Stomach (tissue), 8 donors: ENCODE measurements at regions not wholly inside any gene's neighbourhood (a gene's known extent, or its start where the extent isn't known, plus 50 kb on each side); places are given as distances from the start of the nearest gene placed in this dataset.

ENCODE experiments used
- DNase-seq, 2 donors: peaks; one replicate each; pipeline versions ENCODE4 v3.0.0 to v3.0.0-alpha.2; 2013 to 2019
- H3K27ac ChIP-seq, 5 donors: fragments of 200-600 bp in 4 of 5; sonication (generic) in 4 of 5; one replicate each; pipeline ENCODE4 v1.5.1; 2013 to 2019; ENCODE audit warnings: mild to moderate bottlenecking in 1 of 5, moderate library complexity in 1 of 5
- H3K27me3 ChIP-seq, 3 donors: fragments of 200-600 bp; sonication (generic); one replicate each; pipeline ENCODE4 v1.5.1; 2017 to 2019; ENCODE audit warnings: mixed run types in 1 of 3
- H3K36me3 ChIP-seq, 4 donors: fragments of 200-600 bp; sonication (generic); 1 replicate in 3 of 4; 2 replicates in 1 of 4; pipeline ENCODE4 v1.5.1; 2016 to 2019
- H3K4me1 ChIP-seq, 4 donors: fragments of 200-600 bp; sonication (generic); one replicate each; pipeline ENCODE4 v1.5.1; 2016 to 2019
- H3K4me3 ChIP-seq, 4 donors: fragments of 200-600 bp; sonication (generic) in 3 of 4; one replicate each; pipeline ENCODE4 v1.5.1; 2016 to 2019; ENCODE audit warnings: mild to moderate bottlenecking in 1 of 4
- H3K9me3 ChIP-seq, 4 donors: fragments of 200-600 bp; sonication (generic); one replicate each; pipeline ENCODE4 v1.5.1; 2016 to 2019
- EP300 ChIP-seq: sonication (generic); formaldehyde crosslinking; IDR thresholded peaks from one replicate; pipeline ENCODE4 v1.6.1; 2017; ENCODE audit warnings: antibody characterized with exemption
- POLR2A ChIP-seq, 4 donors: fragments of 450-650 bp; IDR thresholded peaks; one replicate each; pipeline ENCODE4 v1.6.1; 2016; ENCODE audit warnings: antibody characterized with exemption in 4 of 4, control low read depth in 2 of 4, mild to moderate bottlenecking in 1 of 4, moderate library complexity in 1 of 4
- POLR2AphosphoS5 ChIP-seq, 3 donors: sonication (generic); formaldehyde crosslinking; IDR thresholded peaks; one replicate each; pipeline ENCODE4 v1.6.1; 2016; ENCODE audit warnings: antibody characterized with exemption in 3 of 3
- WGBS, 5 donors: extraction: QIAGEN DNeasy Blood & Tissue Kit in 3 of 5; methylation state at CpG; one replicate each; pipeline versions ENCODE4 v1.1.5 to v1.1.7; 2013 to 2018; 5-methylcytosine and 5-hydroxymethylcytosine counted together
- intact Hi-C: fragments of 100-400 bp; cut with DNase I; formaldehyde crosslinking; loops from one replicate; pipeline ENCODE4 v1.15.1; 2023; ENCODE audit warnings: low total_unique reads
- TF ChIP-seq, protein P1 (sequence below), 7 experiments: fragments of 450-650 bp in 4 of 7; fragments of 200-600 bp in 3 of 7; sonication (generic) in 3 of 7; IDR thresholded peaks; one replicate each; pipeline ENCODE4 v1.5.1; 2016 to 2019; ENCODE audit warnings: antibody characterized with exemption in 7 of 7, control low read depth in 2 of 7, mild to moderate bottlenecking in 1 of 7
- donor health status: healthy with polysubstance abuse.
- donor health status: Bipolar disorder and iron deficiency.
- donor health status: healthy.

DNA sequence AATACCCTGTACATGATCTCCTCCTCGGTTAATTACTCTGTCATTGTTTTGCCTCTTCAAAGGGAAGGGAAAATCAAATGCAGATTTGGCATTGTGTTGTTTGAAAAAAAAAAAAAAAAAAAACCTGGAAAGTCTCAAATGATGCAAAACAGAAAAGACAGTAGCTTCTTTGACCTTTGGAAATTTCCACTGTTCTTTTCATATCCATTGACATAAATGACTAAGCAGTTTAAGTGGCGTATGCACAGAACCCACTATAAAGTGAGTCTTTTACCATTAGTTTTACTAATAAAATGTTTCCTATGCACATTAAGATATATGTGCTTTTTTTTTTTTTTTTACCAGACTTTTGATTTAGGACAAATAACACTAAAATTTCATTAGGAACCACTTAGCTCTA lies 704.3 kb downstream of the TFAP2A start:
- Histone ChIP-seq H3K27ac (no peak overlapping the region), H3K36me3 (no peaks in the 10 kb centered on the region), H3K4me3 (no peak overlapping the region), H3K4me1 (no peaks in the 10 kb centered on the region), H3K9me3 (no peaks in the 10 kb centered on the region), H3K27me3 (no peaks in the 10 kb centered on the region)
- intact Hi-C loops = no loop called here
- no peak for DNase-seq
- TF ChIP-seq, protein P1, sequence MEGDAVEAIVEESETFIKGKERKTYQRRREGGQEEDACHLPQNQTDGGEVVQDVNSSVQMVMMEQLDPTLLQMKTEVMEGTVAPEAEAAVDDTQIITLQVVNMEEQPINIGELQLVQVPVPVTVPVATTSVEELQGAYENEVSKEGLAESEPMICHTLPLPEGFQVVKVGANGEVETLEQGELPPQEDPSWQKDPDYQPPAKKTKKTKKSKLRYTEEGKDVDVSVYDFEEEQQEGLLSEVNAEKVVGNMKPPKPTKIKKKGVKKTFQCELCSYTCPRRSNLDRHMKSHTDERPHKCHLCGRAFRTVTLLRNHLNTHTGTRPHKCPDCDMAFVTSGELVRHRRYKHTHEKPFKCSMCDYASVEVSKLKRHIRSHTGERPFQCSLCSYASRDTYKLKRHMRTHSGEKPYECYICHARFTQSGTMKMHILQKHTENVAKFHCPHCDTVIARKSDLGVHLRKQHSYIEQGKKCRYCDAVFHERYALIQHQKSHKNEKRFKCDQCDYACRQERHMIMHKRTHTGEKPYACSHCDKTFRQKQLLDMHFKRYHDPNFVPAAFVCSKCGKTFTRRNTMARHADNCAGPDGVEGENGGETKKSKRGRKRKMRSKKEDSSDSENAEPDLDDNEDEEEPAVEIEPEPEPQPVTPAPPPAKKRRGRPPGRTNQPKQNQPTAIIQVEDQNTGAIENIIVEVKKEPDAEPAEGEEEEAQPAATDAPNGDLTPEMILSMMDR (IDR thresholded peaks at IDR 0.05) = no peak
- TF ChIP-seq POLR2AphosphoS5 (IDR thresholded peaks at IDR 0.05) (no peak), EP300 (no peak), POLR2A (IDR thresholded peaks at IDR 0.05) (no peak)
- 67 to 81% (median 69%) methylated on average over 2 of the region's 2 CpGs for WGBS, 5 donors

DNA sequence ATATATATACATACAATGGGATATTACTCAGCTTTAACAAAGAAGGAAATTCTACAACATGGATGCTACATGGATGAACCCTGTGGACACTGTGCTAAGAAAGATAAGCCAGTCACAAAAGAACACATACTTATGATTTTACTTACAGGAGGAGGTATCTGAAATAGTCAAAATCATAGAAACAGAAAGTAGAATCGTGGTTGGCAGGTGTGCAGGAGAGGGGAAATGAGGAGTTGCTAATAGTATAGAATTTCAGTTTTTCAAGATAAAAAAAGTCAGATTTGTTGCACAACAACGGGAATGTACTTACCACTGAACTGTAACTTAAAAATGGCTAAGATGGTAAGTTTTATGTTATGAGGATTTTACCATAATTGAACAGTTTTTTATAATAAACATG lies 706.3 kb downstream of the TFAP2A start:
- no peak overlapping the region for H3K27ac ChIP-seq
- intact Hi-C loops = no loop called here
- 67 to 81% (median 77%) methylated on average over 2 of the region's 2 CpGs for WGBS, 5 donors
- DNase-seq = no peak
- H3K9me3 ChIP-seq = no peaks in the 10 kb centered on the region
- H3K4me3 ChIP-seq = no peak overlapping the region
- no peaks in the 10 kb centered on the region for H3K4me1 ChIP-seq
- no peak for TF ChIP-seq POLR2A (IDR thresholded peaks at IDR 0.05)
- TF ChIP-seq, protein P1 (IDR thresholded peaks at IDR 0.05) = no peak
- TF ChIP-seq EP300 = no peak
- TF ChIP-seq POLR2AphosphoS5 (IDR thresholded peaks at IDR 0.05) = no peak
- H3K27me3 ChIP-seq = no peaks in the 10 kb centered on the region
- H3K36me3 ChIP-seq = no peaks in the 10 kb centered on the region

DNA sequence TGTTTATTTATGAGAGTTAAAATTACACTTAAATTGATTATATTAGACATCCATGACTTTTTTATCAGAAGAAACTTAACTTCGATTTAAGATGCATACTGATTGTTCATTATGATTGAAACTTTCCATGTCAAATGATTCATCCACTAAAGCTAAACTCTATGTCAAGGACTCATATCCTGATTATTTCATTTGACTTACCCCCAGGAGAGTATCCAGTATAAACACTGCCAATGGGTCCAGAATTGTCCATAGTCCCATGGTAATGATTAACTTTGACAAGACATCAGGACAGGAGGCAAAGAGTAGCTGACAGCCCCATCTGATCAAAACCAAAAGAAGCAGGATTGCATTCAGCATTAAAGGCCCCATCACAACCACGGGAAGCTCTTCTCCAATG lies 709.9 kb downstream of the TFAP2A start:
- no peaks in the 10 kb centered on the region for H3K36me3 ChIP-seq
- intact Hi-C loops = no loop called here
- no peaks in the 10 kb centered on the region for H3K9me3 ChIP-seq
- DNase-seq = no peak
- 68 to 86% (median 71%) methylated on average over 2 of the region's 2 CpGs for WGBS, 5 donors
- H3K27ac ChIP-seq = no peak overlapping the region
- no peaks in the 10 kb centered on the region for H3K4me1 ChIP-seq
- no peak for TF ChIP-seq POLR2AphosphoS5 (IDR thresholded peaks at IDR 0.05)
- no peak overlapping the region for H3K4me3 ChIP-seq
- H3K27me3 ChIP-seq = no peaks in the 10 kb centered on the region

- WGBS, 5 donors = 77 to 100% (median 86%) methylated on average over 1 of the region's 1 CpG
- intact Hi-C loops = no loop called here
These were observed 712.0 kb downstream of the TFAP2A start for GRCh38 chr6:9702914-9703313.

GRCh38 chr6:9699888-9700287 lies 715.0 kb downstream of the TFAP2A start:
- Histone ChIP-seq H3K4me3 (no peak overlapping the region), H3K36me3 (no peaks in the 10 kb centered on the region), H3K4me1 (no peaks in the 10 kb centered on the region), H3K27me3 (no peaks in the 10 kb centered on the region), H3K9me3 (peaks cover 0 to 8% (median 2%) of the 10 kb centered on the region in 4 donors), H3K27ac (no peak overlapping the region)
- 49 to 62% (median 60%) methylated on average over 5 of the region's 5 CpGs for WGBS, 5 donors
- intact Hi-C loops = no loop called here
- no peak for TF ChIP-seq POLR2AphosphoS5 (IDR thresholded peaks at IDR 0.05)
- no peak for TF ChIP-seq EP300
- TF ChIP-seq, protein P1 (IDR thresholded peaks at IDR 0.05) = no peak
- TF ChIP-seq POLR2A (IDR thresholded peaks at IDR 0.05) = no peak
- DNase-seq = peak in 1 of 2 donors; percentile 3

More at GRCh38 chr6:9702914-9703313, 712.0 kb downstream of the TFAP2A start:
- Histone ChIP-seq H3K27ac (no peak overlapping the region), H3K36me3 (no peaks in the 10 kb centered on the region), H3K27me3 (no peaks in the 10 kb centered on the region), H3K4me1 (no peaks in the 10 kb centered on the region), H3K9me3 (no peaks in the 10 kb centered on the region), H3K4me3 (no peak overlapping the region)
- TF ChIP-seq, protein P1 (IDR thresholded peaks at IDR 0.05) = no peak
- TF ChIP-seq POLR2A (IDR thresholded peaks at IDR 0.05) (no peak), EP300 (no peak), POLR2AphosphoS5 (IDR thresholded peaks at IDR 0.05) (no peak)
- no peak for DNase-seq
